ENCODE measurements at regions not wholly inside any gene's neighbourhood (a gene's known extent, or its start where the extent isn't known, plus 50 kb on each side); places are given as distances from the start of the nearest gene placed in this dataset.
"Not testable (repeated sequence)": the region's sequence is repeated elsewhere in the genome, so short reads cannot be mapped to it uniquely, and the experiment has no call there.

GRCh38 chr14:26655128-26655527 is 57.3 kb upstream of the NOVA1 start:
- DNase-seq (ENCODE audit: low read depth, low spot score): no peak

GRCh38 chr14:26663506-26663905 is 65.7 kb upstream of the NOVA1 start:
- no peak for DNase-seq (ENCODE audit: low read depth, low spot score)

GRCh38 chr14:26678732-26679420 is 81.0 kb upstream of the NOVA1 start:
- not testable (repeated sequence) for DNase-seq (ENCODE audit: low read depth, low spot score)

- no peak for DNase-seq (ENCODE audit: low read depth, low spot score)
Observed at GRCh38 chr14:26685401-26685800, 87.6 kb upstream of the NOVA1 start.

- no peak for DNase-seq (ENCODE audit: low read depth, low spot score)
Observed at GRCh38 chr14:26687301-26687837, 89.5 kb upstream of the NOVA1 start.

- no peak for DNase-seq (ENCODE audit: low read depth, low spot score)
Observed at GRCh38 chr14:26694521-26694920, 96.7 kb upstream of the NOVA1 start.

GRCh38 chr14:26702721-26703230 is 104.9 kb upstream of the NOVA1 start:
- no peak for DNase-seq (ENCODE audit: low read depth, low spot score)

GRCh38 chr14:26703686-26704366 is 106.0 kb upstream of the NOVA1 start:
- no peak for DNase-seq (ENCODE audit: low read depth, low spot score)

- no peak for DNase-seq (ENCODE audit: low read depth, low spot score)
Observed at GRCh38 chr14:26707234-26707633, 109.4 kb upstream of the NOVA1 start.

GRCh38 chr14:26709019-26709418 is 111.2 kb upstream of the NOVA1 start:
- DNase-seq (ENCODE audit: low read depth, low spot score): no peak

- DNase-seq (ENCODE audit: low read depth, low spot score): no peak
Observed at GRCh38 chr14:26719514-26719913, 121.7 kb upstream of the NOVA1 start.

GRCh38 chr14:26722258-26722657 is 124.4 kb upstream of the NOVA1 start:
- DNase-seq (ENCODE audit: low read depth, low spot score): no peak

GRCh38 chr14:26729851-26730250 is 132.0 kb upstream of the NOVA1 start:
- DNase-seq (ENCODE audit: low read depth, low spot score): no peak

- no peak for DNase-seq (ENCODE audit: low read depth, low spot score)
Observed at GRCh38 chr14:26730929-26731618, 133.2 kb upstream of the NOVA1 start.

- DNase-seq (ENCODE audit: low read depth, low spot score): no peak
Observed at GRCh38 chr14:26735811-26736210, 138.0 kb upstream of the NOVA1 start.

- no peak for DNase-seq (ENCODE audit: low read depth, low spot score)
Observed at GRCh38 chr14:26738571-26738970, 140.7 kb upstream of the NOVA1 start.

GRCh38 chr14:26741711-26742212 is 143.9 kb upstream of the NOVA1 start:
- no peak for DNase-seq (ENCODE audit: low read depth, low spot score)

GRCh38 chr14:26743284-26743683 is 145.5 kb upstream of the NOVA1 start:
- DNase-seq (ENCODE audit: low read depth, low spot score): no peak

GRCh38 chr14:26744903-26745302 is 147.1 kb upstream of the NOVA1 start:
- DNase-seq (ENCODE audit: low read depth, low spot score): no peak

GRCh38 chr14:26761532-26761931 is 163.7 kb upstream of the NOVA1 start:
- no peak for DNase-seq (ENCODE audit: low read depth, low spot score)

GRCh38 chr14:26765301-26765700 is 167.5 kb upstream of the NOVA1 start:
- no peak for DNase-seq (ENCODE audit: low read depth, low spot score)
